ENCODE measurements at regions not wholly inside any gene's neighbourhood (a gene's known extent, or its start where the extent isn't known, plus 50 kb on each side); places are given as distances from the start of the nearest gene placed in this dataset.

GRCh38 chr7:9891056-9891455 is 1082.6 kb upstream of the PHF14 start:
- TF ChIP-seq CTCF (IDR thresholded peaks at IDR 0.05; ENCODE audit: low read depth, low read length): no peak
- TF ChIP-seq POLR2A (IDR thresholded peaks at IDR 0.05; ENCODE audit: extremely low read depth, insufficient read length): no peak

All from NB4 (cell line).